NCI-H69 (cell line): ENCODE measurements at regions not wholly inside any gene's neighbourhood (a gene's known extent, or its start where the extent isn't known, plus 50 kb on each side); places are given as distances from the start of the nearest gene placed in this dataset.
"Not testable (repeated sequence)": the region's sequence is repeated elsewhere in the genome, so short reads cannot be mapped to it uniquely, and the experiment has no call there.

ENCODE experiments used
- DNase-seq: peaks from one replicate; lab custom pipeline; 2025; lab: John Stamatoyannopoulos, UW

- no peak for DNase-seq
Measured at GRCh38 chr12:127144770-127145169, 1122.2 kb upstream of the TMEM132C start.

- DNase-seq, result no peak
Measured at GRCh38 chr12:127145241-127145928, 1121.6 kb upstream of the TMEM132C start.

- no peak for DNase-seq
Measured at GRCh38 chr12:127145929-127146789, 1120.8 kb upstream of the TMEM132C start.

GRCh38 chr12:127146991-127147718 lies 1119.8 kb upstream of the TMEM132C start:
- no peak for DNase-seq

- DNase-seq, result no peak
Measured at GRCh38 chr12:127147724-127148123, 1119.2 kb upstream of the TMEM132C start.

GRCh38 chr12:127148318-127148717 lies 1118.7 kb upstream of the TMEM132C start:
- DNase-seq, result no peak

- no peak for DNase-seq
Measured at GRCh38 chr12:127149226-127149964, 1117.6 kb upstream of the TMEM132C start.

- no peak for DNase-seq
Measured at GRCh38 chr12:127150028-127150427, 1116.9 kb upstream of the TMEM132C start.

- DNase-seq, result no peak
Measured at GRCh38 chr12:127150479-127150878, 1116.5 kb upstream of the TMEM132C start.

- DNase-seq, result no peak
Measured at GRCh38 chr12:127150956-127151355, 1116.0 kb upstream of the TMEM132C start.

- DNase-seq, result no peak
Measured at GRCh38 chr12:127153996-127154395, 1113.0 kb upstream of the TMEM132C start.

- not testable (repeated sequence) for DNase-seq
Measured at GRCh38 chr12:127154830-127155229, 1112.1 kb upstream of the TMEM132C start.

- DNase-seq, result not testable (repeated sequence)
Measured at GRCh38 chr12:127155935-127156619, 1110.9 kb upstream of the TMEM132C start.

GRCh38 chr12:127157501-127158366 lies 1109.2 kb upstream of the TMEM132C start:
- not testable (repeated sequence) for DNase-seq

- no peak for DNase-seq
Measured at GRCh38 chr12:127158385-127159061, 1108.4 kb upstream of the TMEM132C start.

- no peak for DNase-seq
Measured at GRCh38 chr12:127161466-127161865, 1105.5 kb upstream of the TMEM132C start.

- no peak for DNase-seq
Measured at GRCh38 chr12:127162307-127162706, 1104.7 kb upstream of the TMEM132C start.

GRCh38 chr12:127162902-127163301 lies 1104.1 kb upstream of the TMEM132C start:
- no peak for DNase-seq

- peak; percentile 42 for DNase-seq
Measured at GRCh38 chr12:127165567-127166392, 1101.2 kb upstream of the TMEM132C start.
